CD4-positive, alpha-beta T cell treated with Interleukin-10 for 1 hour (primary cell): ENCODE measurements at regions not wholly inside any gene's neighbourhood (a gene's known extent, or its start where the extent isn't known, plus 50 kb on each side); places are given as distances from the start of the nearest gene placed in this dataset.

Experiments
- DNase-seq: peaks from one replicate; pipeline ENCODE4 v3.0.0-alpha.2; 2020

DNA sequence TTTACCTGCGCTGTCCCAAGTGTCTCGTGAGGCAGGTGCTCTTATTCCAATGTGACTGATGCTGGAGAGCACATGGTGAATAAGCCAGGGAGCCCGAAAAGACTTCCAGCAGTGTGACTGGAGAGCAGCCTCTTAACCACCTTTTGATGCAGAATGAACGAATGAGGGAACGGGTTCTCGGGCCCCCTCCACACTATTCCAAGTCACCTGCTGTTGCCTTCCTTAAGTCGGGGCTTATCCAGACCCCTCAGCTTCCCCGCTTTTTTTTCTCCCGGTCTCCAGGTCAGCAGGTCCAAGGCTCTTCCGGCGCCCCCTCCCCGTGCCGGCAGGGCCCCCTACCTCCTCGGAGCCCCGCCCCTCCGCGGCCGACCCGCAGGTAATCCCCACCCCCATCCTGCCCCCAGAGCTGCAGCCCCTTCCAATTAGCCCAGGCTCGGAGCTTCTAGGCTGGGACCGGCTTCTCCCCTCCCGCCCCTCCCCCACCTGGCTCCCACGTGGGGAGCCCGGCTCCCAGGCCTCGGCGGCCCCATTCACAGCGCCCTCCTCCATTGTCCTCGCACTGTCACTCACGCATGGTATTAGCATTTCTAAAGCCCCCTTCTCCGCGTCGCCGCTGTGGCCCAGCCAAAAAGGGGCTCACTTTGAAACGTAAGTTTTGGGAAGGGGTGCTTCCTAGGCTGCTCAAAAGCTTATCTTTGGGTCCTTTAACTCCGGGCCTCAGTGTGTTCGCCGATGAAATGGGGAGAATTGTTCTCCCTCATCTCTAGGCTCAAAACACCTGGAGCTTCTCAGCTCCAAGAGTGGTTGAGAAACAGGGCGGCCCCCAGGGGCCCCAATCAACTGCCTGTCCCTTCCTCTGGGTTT, 56.2 kb upstream of the PJA1 start:
- DNase-seq, result no peak

DNA sequence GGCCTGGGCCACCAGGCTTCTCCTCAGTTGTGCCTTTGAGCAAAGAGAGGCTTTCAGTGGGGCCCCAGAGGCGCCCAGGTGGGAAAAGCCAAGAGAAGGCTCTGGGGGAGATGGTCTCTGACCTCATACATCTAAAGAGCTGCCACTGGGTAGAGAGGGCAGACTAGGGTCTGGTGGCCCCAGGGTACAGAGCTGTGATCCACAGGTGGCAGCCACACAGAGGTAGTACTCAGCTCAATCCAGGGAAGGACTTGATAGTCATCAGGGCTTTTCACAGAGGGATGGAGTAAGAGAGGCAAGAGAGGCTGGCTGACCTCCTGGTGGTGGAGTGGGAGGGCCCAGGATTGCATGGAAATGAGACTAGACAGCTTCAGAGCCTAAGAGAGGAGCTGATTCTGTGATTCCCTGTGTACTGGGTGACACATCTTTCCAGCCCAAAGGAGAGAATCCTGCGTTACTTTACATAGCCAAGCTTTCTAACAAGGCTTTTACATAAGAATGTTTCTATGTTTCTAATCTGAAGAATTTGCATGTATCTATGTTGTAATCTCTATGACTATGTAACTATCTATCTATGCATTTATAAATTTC, 53.2 kb upstream of the PJA1 start:
- no peak for DNase-seq

DNA sequence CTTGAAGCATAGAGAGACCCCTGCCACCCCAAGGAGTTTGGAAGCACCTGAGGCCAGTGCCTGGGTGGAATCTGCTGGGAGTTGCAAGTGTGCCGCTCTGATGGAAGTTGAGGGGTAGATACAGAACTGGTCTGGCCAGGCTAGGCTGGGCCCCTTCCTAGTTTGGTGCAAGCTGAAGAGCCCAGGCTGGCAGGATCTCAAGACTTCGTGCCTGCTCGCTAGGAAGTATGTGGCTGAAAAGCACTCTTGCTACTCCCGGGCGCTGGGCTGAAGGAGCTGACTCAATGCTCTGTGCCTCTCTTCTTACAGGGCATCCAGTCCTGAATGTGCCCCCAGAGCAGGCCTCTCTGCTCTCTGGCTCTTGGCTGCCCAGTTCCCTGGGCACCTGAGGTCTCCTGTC, 51.7 kb upstream of the PJA1 start:
- DNase-seq, result no peak

DNA sequence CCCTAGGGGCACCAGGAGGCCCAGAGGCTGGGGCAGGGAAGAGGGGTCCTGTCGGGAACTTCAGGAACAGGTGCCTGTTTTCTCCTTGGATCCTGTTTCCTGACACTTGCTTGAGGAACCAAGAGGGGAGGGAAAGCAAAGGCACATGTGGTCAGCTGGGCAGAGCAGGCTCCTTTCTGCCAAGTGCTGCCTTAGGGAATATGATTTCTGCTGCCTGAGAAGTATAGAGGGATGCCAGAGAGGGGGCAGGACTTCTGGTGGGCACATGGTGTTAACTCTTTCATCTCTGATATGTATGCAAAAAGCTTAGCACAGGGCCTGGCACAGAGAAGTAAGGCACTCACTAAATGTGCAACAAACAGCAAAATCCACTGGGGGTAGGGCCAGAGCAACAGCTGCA, 51.2 kb upstream of the PJA1 start:
- no peak for DNase-seq

DNA sequence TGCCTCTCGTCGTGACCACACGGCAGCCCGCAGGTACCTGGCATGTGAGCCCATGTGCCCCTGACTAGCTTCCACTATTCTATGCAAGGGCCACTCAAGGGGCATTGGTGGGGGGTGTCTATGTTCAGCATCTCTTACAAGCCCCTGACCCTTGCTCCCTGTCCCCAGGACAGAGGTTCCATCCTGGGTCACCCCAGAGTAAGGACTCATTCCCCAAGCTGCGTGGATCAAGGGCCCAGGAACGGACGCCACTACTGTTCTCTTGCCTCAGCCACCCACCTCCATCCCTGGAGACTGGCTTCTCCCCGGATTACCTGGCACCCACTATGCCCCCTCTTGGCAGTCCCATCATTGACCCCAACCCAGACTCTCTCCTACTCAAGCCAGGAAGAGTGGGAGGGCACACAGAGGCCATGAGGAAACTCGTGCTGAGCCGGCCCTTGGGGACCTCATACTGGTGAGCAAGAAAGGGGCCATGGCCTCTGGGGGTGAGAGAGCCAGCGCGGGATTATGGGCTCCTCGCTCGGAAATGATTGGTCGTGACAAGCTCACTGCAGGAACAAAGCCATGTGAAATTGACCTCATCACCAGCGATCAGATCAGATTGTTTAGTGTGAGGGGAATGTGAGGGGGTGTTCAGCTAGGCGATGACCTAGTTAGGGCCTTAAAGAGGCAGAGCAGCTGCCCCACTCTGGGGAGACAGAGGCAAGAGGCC, 50.1 kb upstream of the PJA1 start:
- no peak for DNase-seq
